ENCODE measurements at regions not wholly inside any gene's neighbourhood (a gene's known extent, or its start where the extent isn't known, plus 50 kb on each side); places are given as distances from the start of the nearest gene placed in this dataset.

GRCh38 chr5:110956280-110956912, 115.1 kb upstream of the TSLP start:
- Histone ChIP-seq H3K36me3 (ENCODE audit: control insufficient read depth, insufficient read depth, low read length) (no peaks in the 10 kb centered on the region), H3K4me3 (replicated peaks; ENCODE audit: low read depth, low read length) (no peak overlapping the region), H3K27me3 (replicated peaks; ENCODE audit: control insufficient read depth, insufficient read depth, low read length) (no peaks in the 10 kb centered on the region)
- no peak for DNase-seq (ENCODE audit: extremely low read depth, insufficient read length)
- TF ChIP-seq CTCF (IDR thresholded peaks at IDR 0.05; ENCODE audit: insufficient read depth, low read length, poor library complexity, severe bottlenecking) = no peak

GRCh38 chr5:110956913-110957813, 114.3 kb upstream of the TSLP start:
- no peak for TF ChIP-seq CTCF (IDR thresholded peaks at IDR 0.05; ENCODE audit: insufficient read depth, low read length, poor library complexity, severe bottlenecking)
- Histone ChIP-seq H3K27me3 (replicated peaks; ENCODE audit: control insufficient read depth, insufficient read depth, low read length) (no peaks in the 10 kb centered on the region), H3K36me3 (ENCODE audit: control insufficient read depth, insufficient read depth, low read length) (no peaks in the 10 kb centered on the region), H3K4me3 (replicated peaks; ENCODE audit: low read depth, low read length) (no peak overlapping the region)
- DNase-seq (ENCODE audit: extremely low read depth, insufficient read length) = no peak

GRCh38 chr5:110957934-110958333, 113.6 kb upstream of the TSLP start:
- DNase-seq (ENCODE audit: extremely low read depth, insufficient read length) = no peak
- Histone ChIP-seq H3K27me3 (replicated peaks; ENCODE audit: control insufficient read depth, insufficient read depth, low read length) (no peaks in the 10 kb centered on the region), H3K4me3 (replicated peaks; ENCODE audit: low read depth, low read length) (no peak overlapping the region), H3K36me3 (ENCODE audit: control insufficient read depth, insufficient read depth, low read length) (no peaks in the 10 kb centered on the region)
- TF ChIP-seq CTCF (IDR thresholded peaks at IDR 0.05; ENCODE audit: insufficient read depth, low read length, poor library complexity, severe bottlenecking) = no peak

- no peaks in the 10 kb centered on the region for H3K36me3 ChIP-seq (ENCODE audit: control insufficient read depth, insufficient read depth, low read length)
- H3K4me3 ChIP-seq (replicated peaks; ENCODE audit: low read depth, low read length) = no peak overlapping the region
- H3K27me3 ChIP-seq (replicated peaks; ENCODE audit: control insufficient read depth, insufficient read depth, low read length) = no peaks in the 10 kb centered on the region
- no peak for TF ChIP-seq CTCF (IDR thresholded peaks at IDR 0.05; ENCODE audit: insufficient read depth, low read length, poor library complexity, severe bottlenecking)
- no peak for DNase-seq (ENCODE audit: extremely low read depth, insufficient read length)
These were observed 108.0 kb upstream of the TSLP start for GRCh38 chr5:110963495-110963894.

GRCh38 chr5:110965773-110966581, 105.5 kb upstream of the TSLP start:
- DNase-seq (ENCODE audit: extremely low read depth, insufficient read length) = no peak
- H3K36me3 ChIP-seq (ENCODE audit: control insufficient read depth, insufficient read depth, low read length) = no peaks in the 10 kb centered on the region
- TF ChIP-seq CTCF (IDR thresholded peaks at IDR 0.05; ENCODE audit: insufficient read depth, low read length, poor library complexity, severe bottlenecking) = no peak
- H3K27me3 ChIP-seq (replicated peaks; ENCODE audit: control insufficient read depth, insufficient read depth, low read length) = no peaks in the 10 kb centered on the region
- no peak overlapping the region for H3K4me3 ChIP-seq (replicated peaks; ENCODE audit: low read depth, low read length)

Data from GM06990 (cell line).